LNCaP clone FGC (cell line): ENCODE measurements at regions not wholly inside any gene's neighbourhood (a gene's known extent, or its start where the extent isn't known, plus 50 kb on each side); places are given as distances from the start of the nearest gene placed in this dataset.

ENCODE experiments used
- DNase-seq: peaks from one replicate; pipeline ENCODE4 v3.0.0-alpha.2; 2011; ENCODE audit warnings: low read depth
- H3K4me3 ChIP-seq: 2 replicates; pipeline ENCODE4 v1.5.1; 2011; ENCODE audit warnings: mild to moderate bottlenecking, low read depth, low read length, control low read depth
- CTCF ChIP-seq: IDR thresholded peaks from 2 replicates; pipeline ENCODE4 v1.5.1; 2012; ENCODE audit warnings: mild to moderate bottlenecking; ENCODE audit not compliant: control insufficient read depth, insufficient read depth; ENCODE audit errors: extremely low read depth

- no peak for TF ChIP-seq CTCF
These were observed 1699.4 kb downstream of the PCDH9 start for GRCh38 chr13:65530688-65531087.

GRCh38 chr13:65529541-65529940, 1700.6 kb downstream of the PCDH9 start:
- no peak for TF ChIP-seq CTCF
- no peak overlapping the region for H3K4me3 ChIP-seq
- DNase-seq = no peak

More at GRCh38 chr13:65530688-65531087, 1699.4 kb downstream of the PCDH9 start:
- no peak for DNase-seq
- no peak overlapping the region for H3K4me3 ChIP-seq

GRCh38 chr13:65508745-65509144, 1721.4 kb downstream of the PCDH9 start:
- no peak overlapping the region for H3K4me3 ChIP-seq
- DNase-seq = no peak
- TF ChIP-seq CTCF = no peak

GRCh38 chr13:65508338-65508737, 1721.8 kb downstream of the PCDH9 start:
- DNase-seq = no peak
- no peak overlapping the region for H3K4me3 ChIP-seq
- TF ChIP-seq CTCF = no peak

GRCh38 chr13:65505941-65506340, 1724.2 kb downstream of the PCDH9 start:
- no peak for TF ChIP-seq CTCF
- no peak overlapping the region for H3K4me3 ChIP-seq
- no peak for DNase-seq

GRCh38 chr13:65504213-65504612, 1725.9 kb downstream of the PCDH9 start:
- no peak for TF ChIP-seq CTCF
- no peak overlapping the region for H3K4me3 ChIP-seq
- no peak for DNase-seq

- no peak for DNase-seq
- H3K4me3 ChIP-seq = no peak overlapping the region
- TF ChIP-seq CTCF = no peak
These were observed 1729.7 kb downstream of the PCDH9 start for GRCh38 chr13:65500481-65500880.
